GM19240 (cell line): ENCODE measurements at regions not wholly inside any gene's neighbourhood (a gene's known extent, or its start where the extent isn't known, plus 50 kb on each side); places are given as distances from the start of the nearest gene placed in this dataset.

Experiments
- DNase-seq: peaks from one replicate; pipeline ENCODE4 v3.0.0; 2011; ENCODE audit warnings: low spot score; ENCODE audit not compliant: insufficient read length

DNA sequence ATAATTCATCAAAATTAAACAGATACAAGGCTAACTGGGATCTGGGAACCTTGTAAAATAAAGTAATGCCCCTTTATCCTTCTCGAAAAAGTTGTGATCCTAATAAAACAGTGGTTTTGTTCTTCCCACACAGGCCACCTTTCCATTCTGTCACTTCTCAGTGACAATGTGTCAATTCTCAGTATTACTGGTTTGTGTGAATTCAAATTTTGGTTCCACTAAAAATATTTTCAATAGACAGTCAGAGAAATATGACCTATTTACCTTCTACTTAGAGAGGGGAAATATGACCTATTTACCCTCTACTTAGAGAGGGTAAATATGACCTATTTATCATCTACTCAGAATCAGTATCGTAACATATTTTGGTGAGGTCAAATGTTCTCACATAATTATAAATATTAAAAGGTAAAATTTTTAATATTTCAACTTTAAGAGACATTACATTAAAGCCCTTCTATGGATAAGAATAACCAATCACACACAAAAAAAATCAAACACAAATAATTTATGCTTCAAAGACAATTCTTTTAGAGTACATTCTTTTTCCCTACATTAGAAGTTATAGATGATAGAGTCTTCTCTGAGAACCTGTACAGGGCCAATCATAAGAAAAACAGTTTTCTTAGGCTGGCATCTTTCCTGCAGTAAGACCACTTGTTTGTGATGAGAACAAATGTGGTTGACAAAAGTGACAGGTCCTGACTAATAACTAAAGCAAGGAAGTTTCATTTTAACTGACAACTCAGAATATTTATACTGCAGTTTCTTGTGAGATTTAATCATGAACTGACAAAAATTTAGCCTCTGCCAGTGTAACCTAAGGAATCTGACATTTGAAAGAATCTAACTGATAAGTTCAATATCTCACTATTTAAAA lies 323.3 kb downstream of the DIPK2A start:
- peak; percentile 1 for DNase-seq

GRCh38 chr3:144295613-144296012 lies 324.0 kb downstream of the DIPK2A start:
- DNase-seq: no peak

DNA sequence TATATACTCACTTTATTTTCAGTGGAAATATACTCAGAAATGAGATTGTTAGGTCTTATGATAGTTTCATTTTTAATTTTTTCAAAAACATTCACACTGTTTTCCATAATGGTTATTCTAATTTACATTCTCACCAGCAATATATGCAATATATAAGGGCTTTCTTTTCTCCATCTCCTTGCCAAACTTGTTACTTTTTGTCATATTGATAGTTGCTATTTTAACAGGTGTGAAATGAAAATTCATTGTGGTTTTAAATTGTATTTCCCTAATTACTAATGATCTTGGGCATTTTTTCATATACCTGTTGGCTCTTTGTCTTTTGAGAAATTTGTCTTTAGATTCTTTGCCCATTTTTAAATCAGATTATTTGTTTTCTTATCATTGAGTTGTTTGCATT lies 325.2 kb downstream of the DIPK2A start:
- DNase-seq: no peak

GRCh38 chr3:144301863-144302262 lies 330.2 kb downstream of the DIPK2A start:
- DNase-seq: no peak

DNA sequence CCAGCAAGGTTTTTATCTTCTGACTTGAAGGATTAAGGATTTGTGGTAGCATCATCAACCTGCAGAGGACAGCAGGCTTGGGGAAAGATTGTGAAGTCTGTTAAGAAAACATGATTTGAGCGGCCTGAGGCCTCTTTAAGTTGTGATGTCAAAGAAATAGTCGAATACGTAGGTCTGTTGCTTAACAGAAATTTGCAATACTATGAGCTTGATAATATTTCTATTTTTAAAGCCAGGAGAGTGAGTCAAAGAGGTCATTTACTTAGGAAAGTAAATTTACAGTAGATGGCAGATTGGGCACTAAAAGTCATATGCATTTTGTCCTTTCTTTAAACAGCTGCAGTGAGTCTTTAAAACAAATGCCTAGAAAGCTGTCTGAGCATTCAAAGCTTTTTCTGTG lies 336.3 kb downstream of the DIPK2A start:
- DNase-seq: no peak

DNA sequence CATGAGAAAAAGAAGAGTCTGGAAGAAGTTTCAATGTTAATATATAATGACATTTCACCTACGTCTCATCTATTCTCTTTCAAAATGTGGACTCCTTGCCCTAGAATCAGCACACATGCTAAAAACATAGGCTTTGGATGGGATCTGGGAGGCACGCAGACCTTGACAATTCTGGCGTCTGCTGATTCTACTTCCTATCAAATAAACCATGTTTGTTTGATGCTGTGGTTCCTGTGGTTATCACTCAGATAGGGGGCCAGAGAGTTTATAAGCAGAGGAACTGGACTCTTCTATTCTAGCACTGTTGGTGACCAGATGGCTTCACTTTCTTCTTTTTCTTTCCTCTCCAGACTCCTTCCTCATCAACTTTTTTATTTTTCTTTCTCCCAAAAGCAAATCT lies 336.8 kb downstream of the DIPK2A start:
- no peak for DNase-seq

DNA sequence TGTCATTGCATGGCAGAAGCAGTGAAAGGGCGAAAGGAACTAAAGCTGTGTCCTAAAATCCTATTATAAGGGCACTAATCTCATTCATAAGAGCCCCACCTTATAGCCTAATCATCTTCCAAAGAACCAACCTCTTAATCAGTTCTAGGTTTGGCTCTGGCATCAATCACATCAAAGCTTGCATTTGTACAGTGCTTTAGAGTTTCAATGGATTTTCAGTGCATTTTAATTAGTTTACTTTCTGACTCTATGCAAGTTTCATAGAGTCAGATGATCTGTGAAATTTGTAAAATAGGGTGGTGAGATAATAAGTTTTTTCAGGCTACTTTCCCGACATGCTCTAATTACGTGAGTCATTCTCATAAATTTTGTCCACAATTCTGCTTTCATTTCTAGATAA lies 341.1 kb downstream of the DIPK2A start:
- no peak for DNase-seq

DNA sequence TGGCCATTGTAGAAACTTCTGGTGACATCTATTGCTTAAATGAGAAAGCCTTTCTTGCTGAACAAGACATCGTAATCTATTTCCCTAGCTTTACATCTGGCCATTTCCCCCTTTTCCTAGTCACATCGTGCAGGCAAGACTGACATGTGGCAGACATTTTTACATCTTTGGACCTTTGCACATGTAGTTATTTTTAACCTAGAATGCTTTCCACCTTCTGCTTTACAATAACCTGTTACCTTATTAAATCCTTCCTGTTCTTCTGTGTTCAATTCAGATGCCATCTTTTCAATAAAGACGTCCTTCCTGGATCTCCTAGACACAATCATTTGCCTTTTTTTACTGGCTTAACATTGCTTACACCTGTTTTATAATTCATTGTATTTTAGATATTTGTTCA lies 343.3 kb downstream of the DIPK2A start:
- no peak for DNase-seq

GRCh38 chr3:144317961-144318360 lies 346.3 kb downstream of the DIPK2A start:
- DNase-seq: no peak

DNA sequence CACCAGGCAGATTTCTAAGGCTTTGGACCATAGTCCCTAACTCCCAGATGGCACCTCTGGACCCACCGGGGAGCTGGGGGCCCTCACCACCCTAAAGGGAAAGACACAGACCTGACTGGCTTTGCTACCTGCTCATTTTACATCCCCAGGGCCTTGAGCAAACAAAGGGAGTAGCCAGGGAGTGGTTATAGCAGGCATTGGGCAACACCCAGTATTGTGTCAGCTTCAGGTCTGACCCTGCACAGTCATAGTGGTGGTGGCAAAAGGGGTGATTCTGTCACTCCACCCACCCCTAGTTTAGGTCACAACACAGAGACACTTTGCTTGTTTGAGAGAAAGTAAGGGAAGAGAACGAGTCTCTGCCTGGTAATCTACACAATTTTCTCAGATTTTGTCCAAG lies 352.5 kb downstream of the DIPK2A start:
- DNase-seq: no peak

GRCh38 chr3:144332868-144333267 lies 361.2 kb downstream of the DIPK2A start:
- DNase-seq: peak; percentile 1

DNA sequence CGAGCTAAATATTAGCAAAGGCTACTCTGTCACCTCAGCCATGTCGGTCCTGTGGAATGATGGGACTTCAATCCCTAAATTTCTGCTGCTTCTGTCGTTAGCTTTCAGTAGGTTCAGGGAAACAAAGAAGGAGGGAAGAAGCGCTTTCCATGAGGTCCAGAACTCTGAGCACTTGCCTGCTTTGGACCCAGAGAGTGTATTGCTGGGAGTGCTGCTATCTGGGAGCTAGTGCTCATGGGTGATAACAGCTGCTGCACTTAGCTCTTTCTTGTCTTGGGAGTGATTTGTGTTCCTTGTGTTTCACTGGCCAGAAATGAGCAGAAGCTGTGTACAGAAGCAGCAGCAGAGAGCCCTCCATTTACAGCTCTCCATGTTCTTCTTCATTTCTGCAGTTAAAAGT lies 369.8 kb downstream of the DIPK2A start:
- DNase-seq: no peak

DNA sequence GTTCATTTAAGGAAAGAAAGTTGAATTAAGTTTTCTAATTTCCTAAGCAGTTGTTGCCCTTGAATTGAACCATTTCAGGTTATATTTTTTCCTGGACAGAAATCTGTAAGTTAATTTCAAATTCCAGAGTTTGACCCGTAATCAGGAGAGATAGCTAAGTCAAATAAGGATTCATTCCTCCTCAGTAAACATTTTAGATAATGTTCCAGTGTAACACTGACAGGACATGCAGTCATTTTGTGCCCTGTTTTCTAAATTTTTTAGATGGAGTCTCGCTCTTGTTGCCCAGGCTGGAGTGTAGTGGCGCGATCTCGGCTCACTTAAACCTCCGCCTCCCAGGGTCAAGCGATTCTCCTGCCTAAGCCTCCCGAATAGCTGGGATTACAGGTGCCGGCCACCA lies 371.7 kb downstream of the DIPK2A start:
- DNase-seq: no peak

DNA sequence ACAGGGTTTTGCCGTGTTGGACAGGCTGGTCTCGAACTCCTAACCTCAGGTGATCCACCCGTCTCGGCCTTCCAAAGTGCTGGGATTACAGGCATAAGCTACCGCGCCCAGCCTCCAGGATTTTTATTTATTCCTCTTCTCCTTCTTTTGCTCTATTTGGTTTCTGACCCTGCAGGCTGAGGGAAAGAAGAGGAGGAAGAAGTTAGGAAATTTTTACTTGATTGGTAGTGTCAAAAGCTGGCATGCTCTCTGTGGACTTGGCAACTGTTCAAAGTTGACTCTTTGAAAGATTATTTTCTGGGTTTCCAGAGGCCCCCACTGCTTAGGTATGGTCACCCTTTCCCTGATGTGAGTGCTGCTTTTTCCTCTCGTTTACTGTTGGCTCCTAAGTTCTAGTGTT lies 372.2 kb downstream of the DIPK2A start:
- DNase-seq: no peak

DNA sequence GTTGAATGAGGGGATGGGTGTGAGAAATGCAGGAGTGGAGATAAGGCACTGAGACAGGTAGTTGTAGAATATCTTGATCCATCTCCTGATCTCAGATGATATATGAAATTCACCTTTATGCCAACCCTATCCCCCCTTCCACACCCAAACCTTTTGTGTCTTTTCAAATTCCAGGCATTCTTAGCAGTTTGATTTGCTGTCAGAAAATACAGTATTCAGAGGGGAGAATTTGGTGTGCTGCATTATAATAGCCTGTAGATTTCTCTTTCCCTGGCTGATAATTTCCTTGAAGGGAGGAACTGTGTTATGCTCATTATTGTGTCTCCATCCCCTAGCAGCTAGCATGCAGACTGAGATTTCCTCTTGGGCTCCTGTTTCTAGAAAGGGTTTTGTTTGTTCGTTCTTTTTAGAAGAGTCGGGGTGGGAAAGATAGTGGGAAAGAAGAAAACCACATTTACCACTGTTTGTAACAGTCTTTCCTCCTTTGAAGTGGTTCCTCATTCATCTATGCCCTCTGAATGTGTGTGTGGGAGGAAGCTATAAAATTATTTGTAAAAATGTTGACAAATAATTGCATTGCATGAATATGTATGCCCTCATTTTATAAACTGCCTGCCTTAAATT lies 373.4 kb downstream of the DIPK2A start:
- no peak for DNase-seq

DNA sequence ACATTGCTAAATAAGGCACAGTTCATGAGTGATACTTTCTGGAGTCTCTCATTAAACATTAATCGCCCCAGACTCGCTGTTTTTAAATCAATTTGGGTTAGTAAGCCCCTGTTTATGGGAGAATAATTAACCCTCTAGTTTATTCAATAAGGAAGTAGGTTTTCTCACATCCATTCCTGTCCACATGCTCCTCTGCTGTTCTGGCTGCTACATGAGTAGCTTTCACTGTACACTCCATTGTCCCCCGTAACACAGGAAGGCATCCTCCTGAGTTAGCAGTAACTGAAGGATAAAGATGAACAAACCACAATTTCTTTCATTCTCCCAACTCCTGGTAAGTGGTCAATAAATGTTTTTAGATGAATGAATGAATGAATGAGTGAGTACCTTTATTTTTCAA lies 378.5 kb downstream of the DIPK2A start:
- DNase-seq: no peak

- DNase-seq: no peak
Measured at GRCh38 chr3:144351011-144351410, 379.4 kb downstream of the DIPK2A start.

GRCh38 chr3:144351773-144352365 lies 380.2 kb downstream of the DIPK2A start:
- DNase-seq: no peak

DNA sequence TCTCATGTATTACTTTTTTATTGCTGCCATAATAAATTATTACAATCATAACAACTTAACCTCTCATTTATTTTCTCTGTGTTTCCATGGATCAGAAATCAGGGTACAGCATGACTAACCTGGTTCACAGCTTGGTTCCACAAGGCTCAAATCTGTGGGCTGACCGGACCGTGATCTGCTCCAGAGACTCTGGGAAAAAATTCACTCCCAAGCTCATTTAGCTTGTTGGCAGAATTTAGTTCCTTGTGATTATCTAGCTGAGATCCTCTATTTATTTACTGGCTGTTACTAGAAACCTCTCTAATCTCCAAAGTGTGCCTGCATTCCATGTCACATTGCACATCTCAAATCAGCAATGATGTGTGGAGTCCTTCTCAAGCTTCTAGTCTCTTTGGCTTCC lies 386.6 kb downstream of the DIPK2A start:
- no peak for DNase-seq

- DNase-seq: no peak
Measured at GRCh38 chr3:144361002-144361401, 389.4 kb downstream of the DIPK2A start.

GRCh38 chr3:144362126-144362525 lies 390.5 kb downstream of the DIPK2A start:
- no peak for DNase-seq

- no peak for DNase-seq
Measured at GRCh38 chr3:144363856-144364255, 392.2 kb downstream of the DIPK2A start.

DNA sequence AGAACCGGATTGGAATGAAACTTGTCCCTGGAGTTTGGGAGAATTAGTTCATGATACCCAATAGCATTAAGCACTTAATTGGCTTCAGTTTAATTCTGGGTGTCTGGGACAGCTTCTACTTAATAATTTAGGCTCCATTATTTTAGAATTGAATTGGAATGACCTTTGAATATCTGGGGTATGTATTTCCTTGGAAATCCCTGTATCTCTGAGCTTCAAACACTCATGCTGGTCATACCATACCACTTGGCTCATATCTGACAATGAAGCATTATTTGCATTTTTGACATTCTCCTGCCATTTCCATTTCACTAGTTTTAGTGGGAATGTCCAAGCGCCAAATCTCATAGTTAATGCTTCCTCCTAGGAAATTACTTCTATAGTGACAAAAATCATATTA lies 393.1 kb downstream of the DIPK2A start:
- DNase-seq: no peak
